K562 (cell line): ENCODE measurements at regions not wholly inside any gene's neighbourhood (a gene's known extent, or its start where the extent isn't known, plus 50 kb on each side); places are given as distances from the start of the nearest gene placed in this dataset.

Source experiments
- ATAC-seq: fragments of 200-7000 bp; cut with Tn5 transposase; 3 replicates; pipeline ENCODE4 v1.9.1; 2020; ENCODE audit warnings: moderate library complexity
- BruUV-seq: library from RNA; stranded (reverse); fragments of 400-500 nt; replicated peaks from 2 replicates; lab custom pipeline; 2021; lab: Mats Ljungman, UMichigan
- CTCF ChIA-PET: fragments of 300-600 bp; formaldehyde crosslinking; extraction: SDS; loops from one replicate; lab custom pipeline; 2021; ENCODE audit warnings: low intra/inter-chr PET ratio; lab: Yijun Ruan, JAX
- POLR2A ChIA-PET: fragments of 300-600, 350-650 bp; sonication (Branson Sonifier 250); formaldehyde crosslinking; extraction: SDS; loops from one replicate; lab custom pipeline; 2021; ENCODE audit warnings: antibody characterized with exemption, inconsistent platforms; lab: Yijun Ruan, JAX
- DNase-seq, 4 experiments: peaks; one replicate each; pipeline versions ENCODE4 v3.0.0 to v3.0.0-alpha.2; 2011 to 2018; ENCODE audit warnings: low spot score in 3 of 4, mixed read lengths in 3 of 4; ENCODE audit errors: extremely low read depth in 1 of 4
- FAIRE-seq: peaks from 2 replicates; lab custom pipeline; 2011; peaks lifted over from hg19 to GRCh38; lab: Jason Lieb, UNC
- H2AFZ ChIP-seq: 2 replicates; pipeline ENCODE4 v1.6.0; 2011; ENCODE audit warnings: low read depth, low read length, control low read depth, inconsistent platforms
- H3K27ac ChIP-seq: fragments of 200-600 bp; 3 replicates; pipeline ENCODE4 v1.8.0; 2011; ENCODE audit warnings: low read depth, mild to moderate bottlenecking, control low read depth, inconsistent platforms, low read length, moderate library complexity, mixed read lengths; ENCODE audit errors: extremely low read depth
- H3K27me3 ChIP-seq, 2 experiments: fragments of 300-600 bp in 1 of 2; 2 replicates in 1 of 2; 3 replicates in 1 of 2; pipeline versions ENCODE4 v1.6.0 to v1.8.0; 2011; ENCODE audit warnings: inconsistent platforms in 2 of 2, low read length in 2 of 2, mild to moderate bottlenecking in 1 of 2, mixed read lengths in 1 of 2, moderate library complexity in 1 of 2; ENCODE audit not compliant: control insufficient read depth in 2 of 2, insufficient read depth in 2 of 2
- H3K36me3 ChIP-seq: fragments of 300-600 bp; 3 replicates; pipeline ENCODE4 v1.8.0; 2011; ENCODE audit warnings: mild to moderate bottlenecking, low read length, inconsistent platforms; ENCODE audit not compliant: control insufficient read depth, insufficient read depth
- H3K4me1 ChIP-seq, 2 experiments: fragments of 200-600 bp in 1 of 2; replicated peaks in 1 of 2; 2 replicates in 1 of 2; 3 replicates in 1 of 2; pipeline versions ENCODE4 v1.5.1 to v1.8.0; 2011; ENCODE audit warnings: inconsistent platforms in 2 of 2, low read length in 2 of 2, mild to moderate bottlenecking in 1 of 2, mixed read lengths in 1 of 2, moderate library complexity in 1 of 2; ENCODE audit not compliant: control insufficient read depth in 2 of 2, insufficient read depth in 2 of 2
- H3K4me2 ChIP-seq: 2 replicates; pipeline ENCODE4 v1.6.1; 2011; ENCODE audit warnings: low read length, control low read depth, inconsistent platforms, mixed read lengths; ENCODE audit not compliant: insufficient read depth
- H3K4me3 ChIP-seq: fragments of 200-600 bp; sonication (generic), shearing (Covaris generic); 2 replicates; pipeline ENCODE4 v1.5.1; 2016; ENCODE audit warnings: control low read depth, inconsistent platforms
- H3K79me2 ChIP-seq: fragments of 200-600 bp; 3 replicates; pipeline ENCODE4 v1.8.0; 2011; ENCODE audit warnings: low read length, inconsistent platforms; ENCODE audit not compliant: control insufficient read depth, insufficient read depth
- H3K9ac ChIP-seq, 2 experiments: 2 replicates each; pipeline versions ENCODE4 v1.6.0 to v1.6.1; 2011; ENCODE audit warnings: low read depth in 2 of 2, low read length in 2 of 2, control low read depth in 1 of 2, inconsistent platforms in 1 of 2, mild to moderate bottlenecking in 1 of 2, mixed read lengths in 1 of 2; ENCODE audit not compliant: insufficient read depth in 1 of 2
- H3K9me1 ChIP-seq: one replicate; pipeline ENCODE4 v1.6.0; 2011; ENCODE audit warnings: inconsistent platforms, mild to moderate bottlenecking, low read length, moderate library complexity; ENCODE audit not compliant: control insufficient read depth, insufficient read depth
- H3K9me3 ChIP-seq: replicated peaks from 2 replicates; pipeline ENCODE4 v1.5.1; 2011; ENCODE audit warnings: low read depth, low read length, inconsistent platforms; ENCODE audit not compliant: control insufficient read depth, insufficient read depth
- H4K20me1 ChIP-seq: replicated peaks from 2 replicates; pipeline ENCODE4 v1.6.1; 2011; ENCODE audit warnings: low read length, inconsistent platforms, mixed read lengths; ENCODE audit not compliant: control insufficient read depth, insufficient read depth
- C11orf30 ChIP-seq: fragments of 450-650 bp; IDR thresholded peaks from 2 replicates; pipeline ENCODE4 v1.6.1; 2016; ENCODE audit warnings: low read depth, mild to moderate bottlenecking
- CEBPB ChIP-seq: fragments of 450-650 bp; IDR thresholded peaks from 2 replicates; pipeline ENCODE4 v1.6.1; 2016; ENCODE audit warnings: missing genetic modification characterization, missing compliant biosample characterization
- L3MBTL2 ChIP-seq: fragments of 450-650 bp; IDR thresholded peaks from 2 replicates; pipeline ENCODE4 v1.6.1; 2016; ENCODE audit warnings: mild to moderate bottlenecking, moderate library complexity
- NFIC ChIP-seq: fragments of 450-650 bp; IDR thresholded peaks from 2 replicates; pipeline ENCODE4 v1.6.1; 2017; ENCODE audit warnings: mild to moderate bottlenecking, inconsistent platforms
- WGBS: fragments of 100-300 bp; shearing (Covaris generic); methylation state at CpG from one replicate; pipeline ENCODE4 v1.1.6; 2016; ENCODE audit warnings: low coverage, mixed read lengths; ENCODE audit not compliant: insufficient coverage; ENCODE audit errors: missing lambda C conversion rate; 5-methylcytosine and 5-hydroxymethylcytosine counted together
- in situ Hi-C: fragments of 300-500 bp; cut with MboI; formaldehyde crosslinking; loops from 4 replicates; pipeline ENCODE4 v1.15.0; 2018; ENCODE audit warnings: inconsistent platforms, mixed read lengths
- intact Hi-C: fragments of 100-400 bp; cut with micrococcal nuclease; formaldehyde crosslinking; loops from 2 replicates; pipeline ENCODE4 v1.14.2; 2022
- TF ChIP-seq, protein P1 (sequence below), 2 experiments: fragments of 450-650 bp in 1 of 2; sonication (generic) in 1 of 2; formaldehyde crosslinking in 1 of 2; IDR thresholded peaks in 1 of 2; conservative IDR thresholded peaks in 1 of 2; 2 replicates each; pipeline versions ENCODE4 v1.6.1 to v1.8.1; 2016 to 2023; ENCODE audit warnings: mild to moderate bottlenecking in 2 of 2, moderate library complexity in 2 of 2, inconsistent platforms in 1 of 2, missing genetic modification reagents in 1 of 2

DNA sequence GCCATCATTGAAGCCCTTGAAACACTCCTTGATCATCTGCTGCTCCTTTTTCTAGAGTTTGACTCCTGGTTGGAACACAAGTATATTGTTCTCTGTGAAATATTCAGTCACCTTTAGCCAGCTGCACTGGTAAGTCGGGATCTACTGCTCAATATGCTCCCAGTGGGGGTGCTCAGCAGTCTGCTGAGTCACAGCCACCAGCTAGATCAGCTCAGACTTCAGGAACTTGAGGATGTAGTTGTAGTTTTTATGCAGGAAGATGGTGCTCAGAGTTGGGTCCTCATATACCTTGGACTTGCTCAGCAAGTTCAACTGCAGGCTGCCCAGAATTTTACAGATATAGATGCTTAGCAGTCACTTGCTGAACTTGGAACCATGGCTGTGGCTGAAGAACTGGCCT lies 202.5 kb upstream of the RPL34 start (continued):
- TF ChIP-seq C11orf30 (peak; percentile 53), CEBPB (tag) (no peak)
- TF ChIP-seq, protein P1, sequence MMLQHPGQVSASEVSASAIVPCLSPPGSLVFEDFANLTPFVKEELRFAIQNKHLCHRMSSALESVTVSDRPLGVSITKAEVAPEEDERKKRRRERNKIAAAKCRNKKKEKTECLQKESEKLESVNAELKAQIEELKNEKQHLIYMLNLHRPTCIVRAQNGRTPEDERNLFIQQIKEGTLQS (IDR thresholded peaks at IDR 0.05), result no peak
- TF ChIP-seq, protein P1 (CRISPR knock-in tag; conservative IDR thresholded peaks at IDR 0.05), result no peak

DNA sequence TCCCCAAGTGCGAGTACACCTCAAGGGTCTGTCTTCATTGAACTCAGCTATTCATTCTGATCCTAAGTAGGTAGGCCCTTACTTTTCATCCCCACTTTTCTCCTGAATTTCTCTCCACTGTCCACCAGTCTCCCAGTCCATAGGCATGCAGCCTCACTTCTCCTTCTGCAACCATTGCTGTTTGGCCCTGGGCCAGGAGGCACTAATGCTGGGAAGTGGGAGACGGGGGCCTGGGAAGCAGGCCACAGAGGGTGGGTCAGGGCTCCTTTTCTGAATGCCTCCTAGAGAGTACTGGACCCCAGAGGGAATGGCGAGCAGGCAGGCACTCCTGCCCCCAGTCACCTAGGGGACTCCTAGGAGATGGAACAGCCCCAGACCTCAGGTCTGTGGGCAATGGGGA lies 203.5 kb upstream of the RPL34 start:
- H3K9ac ChIP-seq, result no peak overlapping the region
- CTCF ChIA-PET, result no interaction called here
- intact Hi-C loops (no loop called here), in situ Hi-C loops (no loop called here)
- H3K9me3 ChIP-seq, result no peaks in the 10 kb centered on the region
- DNase-seq (no peak), FAIRE-seq (no peak), ATAC-seq (no peak)
- no peaks in the 10 kb centered on the region for H3K9me1 ChIP-seq
- H2AFZ ChIP-seq, result no peak overlapping the region
- no peak overlapping the region for H3K4me2 ChIP-seq
- H3K27me3 ChIP-seq, result 0 out of 5 replicates have a peak, but pooled peaks cover 0 to 4% of the 10 kb centered on the region in 2 experiments
- H3K36me3 ChIP-seq, result no peaks in the 10 kb centered on the region
- BruUV-seq, result no TSS peak
- H3K27ac ChIP-seq, result no peak overlapping the region
- 29% methylated on average over 3 of the region's 3 CpGs for WGBS
- TF ChIP-seq NFIC, result peak; percentile 65
- TF ChIP-seq L3MBTL2, result no peak
- peaks cover 0 to 8% of the 10 kb centered on the region in 2 experiments; a peak in 2 of 5 replicates for H3K4me1 ChIP-seq
- POLR2A ChIA-PET, result interaction anchor here (0.6 kb wide), 2 partner anchors 586 to 1035 kb away, joined by 3 read pairs; no protein-coding TSS in a partner anchor
- no peak overlapping the region for H3K4me3 ChIP-seq
- H4K20me1 ChIP-seq, result no peaks in the 10 kb centered on the region
- no peaks in the 10 kb centered on the region for H3K79me2 ChIP-seq
